H54 (cell line): ENCODE measurements at regions not wholly inside any gene's neighbourhood (a gene's known extent, or its start where the extent isn't known, plus 50 kb on each side); places are given as distances from the start of the nearest gene placed in this dataset.

ENCODE experiments used
- DNase-seq: peaks from one replicate; pipeline ENCODE4 v3.0.0; 2011; ENCODE audit warnings: low spot score, mixed read lengths; ENCODE audit not compliant: insufficient read length
- FAIRE-seq: peaks from 3 replicates; lab custom pipeline; 2011; peaks lifted over from hg19 to GRCh38; lab: Jason Lieb, UNC
- POLR2A ChIP-seq: IDR thresholded peaks from 2 replicates; pipeline ENCODE4 v1.6.1; 2011; ENCODE audit warnings: low read depth, mild to moderate bottlenecking, low read length

GRCh38 chr16:51464996-51465395 is 313.9 kb upstream of the SALL1 start:
- FAIRE-seq (no peak), DNase-seq (no peak)
- TF ChIP-seq POLR2A: no peak

- DNase-seq: no peak
- no peak for TF ChIP-seq POLR2A
- FAIRE-seq: no peak
These were observed 310.2 kb upstream of the SALL1 start for GRCh38 chr16:51461255-51461654.

DNA sequence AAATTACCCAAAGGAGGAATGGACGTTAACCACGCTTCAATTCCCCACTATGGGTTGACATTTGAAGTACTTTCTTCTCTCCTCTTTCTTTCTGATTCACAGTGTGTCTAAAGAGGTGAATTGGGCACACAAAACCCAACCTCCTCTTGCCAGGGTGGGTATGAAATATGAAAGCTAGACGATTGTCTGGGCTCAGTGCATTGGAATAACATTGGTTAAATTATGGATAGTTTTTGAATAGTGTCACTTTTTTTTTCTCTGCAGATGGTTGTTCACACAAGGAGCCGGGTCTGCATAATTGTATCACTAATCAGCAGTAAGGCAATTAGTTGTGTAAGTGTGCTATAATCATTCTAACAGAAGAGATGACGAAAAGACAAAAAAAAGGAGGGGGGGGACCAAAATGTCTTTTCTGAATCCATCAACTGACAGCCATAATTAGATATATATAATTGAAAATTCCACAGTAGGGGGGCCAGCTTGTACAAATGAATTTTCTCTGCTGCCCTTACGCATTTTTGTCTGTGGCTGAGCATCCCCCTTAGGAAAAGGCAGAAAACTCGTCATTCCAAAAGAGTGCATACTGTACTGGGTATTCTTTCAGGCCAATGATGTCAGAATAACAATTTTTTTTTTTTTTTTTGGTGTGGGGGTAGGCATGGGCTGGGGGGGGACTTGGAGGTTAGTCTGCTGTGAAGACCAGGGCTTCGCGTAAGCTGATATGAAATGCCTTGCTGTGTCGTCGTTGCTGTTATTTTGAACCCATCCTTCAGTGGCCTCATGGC is 307.5 kb upstream of the SALL1 start:
- no peak for FAIRE-seq
- no peak for TF ChIP-seq POLR2A
- DNase-seq: no peak

DNA sequence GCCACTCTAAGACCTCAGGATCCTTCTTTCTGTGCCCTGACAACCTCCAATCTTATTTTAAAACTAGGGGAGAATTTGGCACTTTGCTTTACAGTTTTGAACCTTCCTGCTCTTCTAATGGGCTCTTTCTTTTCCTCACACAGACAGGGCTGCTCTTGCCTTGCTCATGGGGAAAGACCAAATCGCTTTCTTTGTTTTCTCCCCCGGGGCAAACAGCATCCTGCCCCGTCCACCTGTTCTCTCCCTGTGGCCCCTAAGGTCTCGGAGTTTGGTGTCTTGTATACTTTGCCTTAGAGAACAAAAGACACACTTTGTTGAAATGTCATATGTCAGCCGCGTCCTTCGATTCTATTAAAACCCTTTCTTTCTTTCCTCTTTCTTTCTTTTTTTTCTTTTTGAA is 306.7 kb upstream of the SALL1 start:
- no peak for FAIRE-seq
- TF ChIP-seq POLR2A: no peak
- no peak for DNase-seq

DNA sequence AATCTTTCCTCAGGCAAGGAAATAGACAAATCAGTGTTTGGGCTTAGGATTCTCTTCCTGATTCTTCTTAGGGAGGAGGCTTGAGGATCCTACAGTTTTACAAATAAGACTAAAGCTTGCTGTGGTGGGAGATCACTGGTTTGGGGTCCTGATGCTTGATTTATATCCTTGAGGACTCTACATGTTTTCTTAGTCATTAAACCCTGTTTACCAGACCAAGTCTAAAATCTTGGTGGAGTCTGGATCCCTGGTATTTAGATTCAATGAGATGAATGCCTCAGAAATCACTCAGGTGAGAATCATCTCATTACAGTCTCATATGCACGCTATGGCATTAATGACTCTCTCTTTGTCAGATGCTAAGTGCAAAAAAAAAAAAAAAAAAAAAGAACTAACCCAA is 304.3 kb upstream of the SALL1 start:
- DNase-seq (no peak), FAIRE-seq (no peak)
- TF ChIP-seq POLR2A: no peak

GRCh38 chr16:51453251-51453650 is 302.2 kb upstream of the SALL1 start:
- no peak for DNase-seq
- no peak for TF ChIP-seq POLR2A
- no peak for FAIRE-seq

GRCh38 chr16:51450909-51451308 is 299.8 kb upstream of the SALL1 start:
- FAIRE-seq (no peak), DNase-seq (no peak)
- TF ChIP-seq POLR2A: no peak

DNA sequence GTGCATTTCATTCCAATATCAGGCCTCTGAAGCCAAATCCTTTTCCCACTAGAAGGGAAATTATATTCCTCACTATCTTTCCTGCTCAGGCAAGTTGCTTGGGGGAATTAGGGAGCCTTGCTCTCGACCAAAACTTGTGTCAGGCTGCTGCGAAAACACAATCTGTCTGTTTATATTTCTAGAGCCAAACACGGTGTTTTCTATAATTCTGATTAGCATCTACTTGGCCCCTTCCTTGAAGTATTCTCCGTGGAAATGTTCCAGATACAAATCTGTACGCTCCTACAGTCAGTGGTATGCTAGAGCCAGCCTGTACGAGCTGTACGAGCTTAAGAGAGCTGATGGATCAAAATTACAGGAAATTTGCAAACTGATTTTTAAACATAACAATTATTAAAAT is 299.3 kb upstream of the SALL1 start:
- no peak for TF ChIP-seq POLR2A
- DNase-seq (no peak), FAIRE-seq (no peak)

- FAIRE-seq (no peak), DNase-seq (no peak)
- no peak for TF ChIP-seq POLR2A
These were observed 298.4 kb upstream of the SALL1 start for GRCh38 chr16:51449441-51449840.

DNA sequence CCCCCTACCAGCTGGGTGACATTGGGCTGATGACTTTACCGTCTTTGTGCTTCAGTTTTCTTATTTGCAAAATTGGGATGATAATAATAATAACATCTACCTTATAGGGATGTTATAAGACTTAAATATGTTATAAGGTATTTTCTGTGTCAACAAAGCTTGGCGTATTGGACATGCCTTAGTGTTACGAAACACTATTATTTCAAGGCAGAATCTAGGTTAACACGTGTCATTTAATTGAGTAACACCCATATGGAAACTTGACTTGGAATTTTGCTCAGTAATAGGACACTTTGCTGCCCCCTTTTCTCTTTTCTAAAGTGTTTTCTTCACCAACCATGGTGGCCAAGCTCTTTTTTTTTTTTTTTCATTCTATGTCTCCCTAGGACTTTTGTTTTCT is 294.2 kb upstream of the SALL1 start:
- no peak for TF ChIP-seq POLR2A
- FAIRE-seq (no peak), DNase-seq (no peak)

DNA sequence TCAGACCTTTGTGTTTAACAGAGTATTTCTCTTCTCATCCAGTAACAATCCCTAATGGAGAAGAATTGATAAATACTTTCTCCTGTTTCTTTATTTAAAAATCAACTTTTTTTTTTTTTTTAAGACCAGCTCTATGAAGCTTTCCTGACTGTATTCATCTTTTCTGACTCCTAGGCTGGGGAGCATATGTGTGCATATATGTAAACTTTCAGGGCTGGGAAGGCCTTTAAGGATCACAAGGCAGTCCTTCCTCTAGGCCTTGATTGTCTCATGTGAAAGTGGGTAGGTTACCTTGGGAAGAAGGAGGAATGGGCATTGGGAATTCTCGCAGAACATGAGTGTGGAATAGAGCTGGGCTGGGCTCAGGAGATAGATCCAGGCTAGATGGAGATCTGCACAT is 292.9 kb upstream of the SALL1 start:
- DNase-seq (no peak), FAIRE-seq (no peak)
- TF ChIP-seq POLR2A: no peak

DNA sequence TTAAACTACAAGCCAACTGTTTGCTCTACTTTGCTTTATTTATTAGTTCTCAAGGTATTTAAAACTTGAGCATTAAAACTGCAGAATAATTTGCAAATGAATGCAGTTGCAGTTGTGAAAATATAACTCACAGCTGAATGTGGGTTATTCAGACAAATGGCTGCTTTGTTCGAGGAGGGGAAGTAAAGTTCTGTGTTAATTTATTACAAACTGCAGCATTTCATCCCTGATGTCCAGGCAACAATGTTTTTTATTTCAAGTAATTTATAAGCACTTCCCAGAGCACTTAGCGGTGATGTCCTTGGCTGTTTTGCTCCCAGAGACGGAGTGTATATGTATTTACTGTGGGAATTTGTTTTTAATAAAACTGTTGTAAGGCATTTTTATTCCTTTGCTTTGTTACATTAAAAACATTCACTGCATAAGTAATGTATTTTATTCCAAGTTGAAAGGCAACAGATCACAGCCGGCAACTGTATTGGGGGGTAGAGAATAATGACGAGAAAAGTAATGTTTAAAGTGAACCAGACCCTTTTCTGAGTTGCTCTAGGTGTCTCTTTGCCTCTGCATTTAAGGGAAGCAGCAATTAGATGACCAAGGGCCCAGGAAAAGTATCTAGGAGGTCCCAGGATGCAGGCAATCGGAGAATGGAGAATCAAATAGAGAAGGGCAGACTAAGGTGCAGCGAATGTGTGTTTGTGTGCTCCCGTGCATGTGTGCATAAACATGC is 291.2 kb upstream of the SALL1 start:
- no peak for TF ChIP-seq POLR2A
- DNase-seq (no peak), FAIRE-seq (no peak)

- TF ChIP-seq POLR2A: no peak
- FAIRE-seq (no peak), DNase-seq (no peak)
These were observed 289.2 kb upstream of the SALL1 start for GRCh38 chr16:51440131-51440889.

- DNase-seq: no peak
- no peak for TF ChIP-seq POLR2A
- no peak for FAIRE-seq
These were observed 288.2 kb upstream of the SALL1 start for GRCh38 chr16:51439271-51439670.
